OCI-LY1 (cell line): ENCODE measurements at regions not wholly inside any gene's neighbourhood (a gene's known extent, or its start where the extent isn't known, plus 50 kb on each side); places are given as distances from the start of the nearest gene placed in this dataset.

Experiments used
- CTCF ChIP-seq: fragments of 200-600 bp; sonication (generic), shearing (Covaris generic); IDR thresholded peaks from 2 replicates; pipeline ENCODE4 v1.5.1; 2017; ENCODE audit warnings: mild to moderate bottlenecking, antibody characterized with exemption, low read length, moderate library complexity, mixed read lengths
- EZH2 ChIP-seq: fragments of 200-600 bp; sonication (generic), shearing (Covaris generic); IDR thresholded peaks from 2 replicates; pipeline ENCODE4 v1.8.0; 2017; ENCODE audit warnings: borderline replicate concordance, mixed run types, mild to moderate bottlenecking, antibody characterized with exemption, low read length, moderate library complexity, mixed read lengths

- TF ChIP-seq CTCF (no peak), EZH2 (no peak)
Observed at GRCh38 chr16:49200223-49200820, 81.3 kb downstream of the CBLN1 start.
